GM19328 (cell line): ENCODE measurements at regions not wholly inside any gene's neighbourhood (a gene's known extent, or its start where the extent isn't known, plus 50 kb on each side); places are given as distances from the start of the nearest gene placed in this dataset.
"Not testable (repeated sequence)": the region's sequence is repeated elsewhere in the genome, so short reads cannot be mapped to it uniquely, and the experiment has no call there.

ENCODE experiments used
- ATAC-seq: cut with Tn5 transposase; IDR thresholded peaks from one replicate; pipeline ENCODE4 v1.9.1; 2021; ENCODE audit warnings: mild to moderate bottlenecking, moderate library complexity; ENCODE audit not compliant: unreplicated experiment

- ATAC-seq: no peak
Observed at GRCh38 chr4:66750273-66750672, 795.0 kb downstream of the CENPC start.

- not testable (repeated sequence) for ATAC-seq
Observed at GRCh38 chr4:66746918-66747317, 798.4 kb downstream of the CENPC start.

GRCh38 chr4:66741081-66741480 lies 804.2 kb downstream of the CENPC start:
- ATAC-seq: no peak

GRCh38 chr4:66736606-66737005 lies 808.7 kb downstream of the CENPC start:
- no peak for ATAC-seq

- ATAC-seq: no peak
Observed at GRCh38 chr4:66728280-66728679, 817.0 kb downstream of the CENPC start.

- not testable (repeated sequence) for ATAC-seq
Observed at GRCh38 chr4:66712301-66712921, 832.9 kb downstream of the CENPC start.

- ATAC-seq: no peak
Observed at GRCh38 chr4:66704243-66704642, 841.1 kb downstream of the CENPC start.

GRCh38 chr4:66694739-66695138 lies 850.6 kb downstream of the CENPC start:
- ATAC-seq: no peak

- no peak for ATAC-seq
Observed at GRCh38 chr4:66693694-66694093, 851.6 kb downstream of the CENPC start.

GRCh38 chr4:66691101-66691500 lies 854.2 kb downstream of the CENPC start:
- no peak for ATAC-seq

- no peak for ATAC-seq
Observed at GRCh38 chr4:66688674-66689073, 856.6 kb downstream of the CENPC start.

- ATAC-seq: no peak
Observed at GRCh38 chr4:66687459-66687858, 857.8 kb downstream of the CENPC start.

- no peak for ATAC-seq
Observed at GRCh38 chr4:66681962-66682361, 863.3 kb downstream of the CENPC start.

- no peak for ATAC-seq
Observed at GRCh38 chr4:66667249-66667648, 878.1 kb downstream of the CENPC start.

- no peak for ATAC-seq
Observed at GRCh38 chr4:66662620-66663019, 882.7 kb downstream of the CENPC start.

- no peak for ATAC-seq
Observed at GRCh38 chr4:66658809-66659208, 886.5 kb downstream of the CENPC start.

- ATAC-seq: no peak
Observed at GRCh38 chr4:66655505-66655904, 889.8 kb downstream of the CENPC start.

- no peak for ATAC-seq
Observed at GRCh38 chr4:66653937-66654336, 891.4 kb downstream of the CENPC start.

- no peak for ATAC-seq
Observed at GRCh38 chr4:66649236-66649635, 896.1 kb downstream of the CENPC start.

GRCh38 chr4:66647926-66648325 lies 897.4 kb downstream of the CENPC start:
- ATAC-seq: no peak

- ATAC-seq: no peak
Observed at GRCh38 chr4:66647476-66647875, 897.8 kb downstream of the CENPC start.

GRCh38 chr4:66640233-66640990 lies 904.9 kb downstream of the CENPC start:
- no peak for ATAC-seq

- ATAC-seq: no peak
Observed at GRCh38 chr4:66639361-66639760, 905.9 kb downstream of the CENPC start.
